OCI-LY1 (cell line): ENCODE measurements at regions not wholly inside any gene's neighbourhood (a gene's known extent, or its start where the extent isn't known, plus 50 kb on each side); places are given as distances from the start of the nearest gene placed in this dataset.

Experiments used
- H2AFZ ChIP-seq: fragments of 200-600 bp; sonication (generic), shearing (Covaris generic); 2 replicates; pipeline ENCODE4 v1.6.0; 2014; ENCODE audit warnings: antibody characterized with exemption, mild to moderate bottlenecking, low read length
- H3F3A ChIP-seq: fragments of 200-600 bp; sonication (generic), shearing (Covaris generic); 2 replicates; pipeline ENCODE4 v1.6.0; 2014; ENCODE audit warnings: mild to moderate bottlenecking, antibody characterized with exemption, low read length, moderate library complexity; ENCODE audit not compliant: insufficient read depth
- H3K27ac ChIP-seq: fragments of 200-600 bp; sonication (generic); 2 replicates; pipeline ENCODE4 v1.5.1; 2014; ENCODE audit warnings: low read length, mixed run types, mild to moderate bottlenecking, low read depth; ENCODE audit not compliant: poor library complexity, severe bottlenecking
- H3K27me3 ChIP-seq: fragments of 200-600 bp; sonication (generic); 2 replicates; pipeline ENCODE4 v1.6.0; 2014; ENCODE audit warnings: antibody characterized with exemption, mild to moderate bottlenecking, low read length, moderate library complexity; ENCODE audit not compliant: insufficient read depth
- H3K36me3 ChIP-seq: fragments of 200-600 bp; sonication (generic); 2 replicates; pipeline ENCODE4 v1.6.1; 2014; ENCODE audit warnings: mild to moderate bottlenecking, antibody characterized with exemption, low read length, moderate library complexity, mixed read lengths; ENCODE audit not compliant: insufficient read depth
- H3K4me1 ChIP-seq: fragments of 200-600 bp; sonication (generic); 2 replicates; pipeline ENCODE4 v1.5.1; 2014; ENCODE audit warnings: mild to moderate bottlenecking, low read length, moderate library complexity; ENCODE audit not compliant: insufficient read depth, severe bottlenecking
- H3K4me2 ChIP-seq: fragments of 200-600 bp; sonication (generic), shearing (Covaris generic); 2 replicates; pipeline ENCODE4 v1.6.1; 2014; ENCODE audit warnings: low read length
- H3K4me3 ChIP-seq: fragments of 200-600 bp; sonication (generic); 2 replicates; pipeline ENCODE4 v1.5.1; 2014; ENCODE audit warnings: low read length, low read depth, mild to moderate bottlenecking, mixed read lengths; ENCODE audit not compliant: poor library complexity, severe bottlenecking
- H3K79me2 ChIP-seq: fragments of 200-600 bp; shearing (Covaris generic); 2 replicates; pipeline ENCODE4 v1.6.1; 2016; ENCODE audit warnings: mixed run types, low read length, mixed read lengths; ENCODE audit not compliant: insufficient read depth
- H3K9ac ChIP-seq: fragments of 200-600 bp; sonication (generic), shearing (Covaris generic); 2 replicates; pipeline ENCODE4 v1.6.1; 2014; ENCODE audit warnings: mild to moderate bottlenecking, low read length, mixed read lengths
- H3K9me2 ChIP-seq: fragments of 200-600 bp; sonication (generic), shearing (Covaris generic); 2 replicates; pipeline ENCODE4 v1.6.1; 2014; ENCODE audit warnings: low read depth, mild to moderate bottlenecking, low read length, mixed read lengths
- H3K9me3 ChIP-seq: fragments of 200-600 bp; shearing (Covaris generic); 2 replicates; pipeline ENCODE4 v1.6.1; 2014; ENCODE audit warnings: low read length, mixed read lengths
- H4K20me1 ChIP-seq: fragments of 200-600 bp; sonication (generic), shearing (Covaris generic); 2 replicates; pipeline ENCODE4 v1.6.0; 2016; ENCODE audit warnings: mild to moderate bottlenecking, low read length; ENCODE audit not compliant: insufficient read depth
- EZH2 ChIP-seq: fragments of 200-600 bp; sonication (generic), shearing (Covaris generic); IDR thresholded peaks from 2 replicates; pipeline ENCODE4 v1.8.0; 2017; ENCODE audit warnings: borderline replicate concordance, mixed run types, mild to moderate bottlenecking, antibody characterized with exemption, low read length, moderate library complexity, mixed read lengths
- TF ChIP-seq, protein P1 (sequence below): fragments of 200-600 bp; sonication (generic), shearing (Covaris generic); IDR thresholded peaks from 2 replicates; pipeline ENCODE4 v1.5.1; 2017; ENCODE audit warnings: mild to moderate bottlenecking, antibody characterized with exemption, low read length, moderate library complexity, mixed read lengths

DNA sequence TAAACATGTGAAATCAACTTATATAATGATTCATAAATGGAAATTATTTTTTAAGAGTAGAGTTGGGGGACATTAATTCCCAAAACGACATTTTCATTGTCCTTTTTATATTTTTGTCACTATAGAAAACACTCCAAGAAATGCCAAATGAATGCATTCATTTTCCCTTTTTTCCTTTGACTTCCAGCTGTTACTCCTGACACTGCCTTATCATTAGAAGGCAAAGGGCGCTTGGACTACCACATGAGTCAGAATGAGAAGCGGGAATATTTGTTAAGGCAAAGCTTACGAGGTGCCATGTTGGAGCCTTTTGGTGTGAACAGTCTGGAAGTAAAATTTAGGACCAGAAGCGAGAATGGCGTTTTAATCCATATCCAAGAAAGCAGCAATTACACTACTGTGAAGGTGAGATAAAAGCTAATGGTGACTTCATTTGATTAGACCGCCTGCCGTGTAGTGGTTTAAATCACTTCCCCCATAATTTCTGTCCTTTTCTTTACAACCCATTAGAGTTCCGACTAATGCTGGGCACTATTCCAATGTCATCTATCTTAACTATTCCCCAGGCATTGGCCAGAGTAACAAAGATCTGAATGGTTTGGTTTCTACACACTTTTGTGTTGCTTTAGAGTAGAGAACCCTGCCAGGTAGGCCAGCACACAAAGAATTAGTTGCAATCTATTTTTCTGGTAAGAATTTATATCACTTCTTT is 166.7 kb downstream of the FAT4 start:
- Histone ChIP-seq H3K4me1 (no peaks in the 10 kb centered on the region), H3K36me3 (no peaks in the 10 kb centered on the region), H3K4me3 (no peak overlapping the region), H3K9ac (no peak overlapping the region), H3K9me2 (no peaks in the 10 kb centered on the region), H2AFZ (no peak overlapping the region), H3K27ac (no peak overlapping the region), H3K79me2 (no peaks in the 10 kb centered on the region), H4K20me1 (no peaks in the 10 kb centered on the region), H3K27me3 (no peaks in the 10 kb centered on the region), H3K4me2 (no peak overlapping the region), H3K9me3 (no peaks in the 10 kb centered on the region), H3F3A (no peaks in the 10 kb centered on the region)
- TF ChIP-seq, protein P1, sequence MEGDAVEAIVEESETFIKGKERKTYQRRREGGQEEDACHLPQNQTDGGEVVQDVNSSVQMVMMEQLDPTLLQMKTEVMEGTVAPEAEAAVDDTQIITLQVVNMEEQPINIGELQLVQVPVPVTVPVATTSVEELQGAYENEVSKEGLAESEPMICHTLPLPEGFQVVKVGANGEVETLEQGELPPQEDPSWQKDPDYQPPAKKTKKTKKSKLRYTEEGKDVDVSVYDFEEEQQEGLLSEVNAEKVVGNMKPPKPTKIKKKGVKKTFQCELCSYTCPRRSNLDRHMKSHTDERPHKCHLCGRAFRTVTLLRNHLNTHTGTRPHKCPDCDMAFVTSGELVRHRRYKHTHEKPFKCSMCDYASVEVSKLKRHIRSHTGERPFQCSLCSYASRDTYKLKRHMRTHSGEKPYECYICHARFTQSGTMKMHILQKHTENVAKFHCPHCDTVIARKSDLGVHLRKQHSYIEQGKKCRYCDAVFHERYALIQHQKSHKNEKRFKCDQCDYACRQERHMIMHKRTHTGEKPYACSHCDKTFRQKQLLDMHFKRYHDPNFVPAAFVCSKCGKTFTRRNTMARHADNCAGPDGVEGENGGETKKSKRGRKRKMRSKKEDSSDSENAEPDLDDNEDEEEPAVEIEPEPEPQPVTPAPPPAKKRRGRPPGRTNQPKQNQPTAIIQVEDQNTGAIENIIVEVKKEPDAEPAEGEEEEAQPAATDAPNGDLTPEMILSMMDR: no peak
- no peak for TF ChIP-seq EZH2

DNA sequence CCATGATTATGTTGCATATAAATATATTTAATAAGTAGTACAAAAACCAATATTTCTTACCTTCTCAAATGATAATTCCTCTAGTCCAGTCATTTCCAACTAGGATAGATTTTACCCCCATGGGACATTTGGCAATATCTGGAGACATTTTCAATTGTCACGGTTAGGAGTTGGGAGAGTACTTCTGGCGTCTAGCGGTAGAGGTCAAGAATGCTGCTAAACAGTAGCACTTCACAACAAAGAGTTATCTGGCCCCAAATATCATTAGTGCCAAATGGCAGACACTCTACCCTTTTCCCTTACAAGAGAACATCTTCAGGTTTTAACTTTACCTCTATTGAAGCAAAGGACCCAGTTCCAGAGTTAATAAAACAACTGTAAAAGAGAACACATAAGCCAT is 168.1 kb downstream of the FAT4 start:
- H3K4me1 ChIP-seq: no peaks in the 10 kb centered on the region
- H3K9ac ChIP-seq: no peak overlapping the region
- no peaks in the 10 kb centered on the region for H3K36me3 ChIP-seq
- no peaks in the 10 kb centered on the region for H3K9me3 ChIP-seq
- H3F3A ChIP-seq: no peaks in the 10 kb centered on the region
- H3K27ac ChIP-seq: no peak overlapping the region
- no peaks in the 10 kb centered on the region for H3K79me2 ChIP-seq
- H3K4me3 ChIP-seq: no peak overlapping the region
- no peaks in the 10 kb centered on the region for H4K20me1 ChIP-seq
- no peaks in the 10 kb centered on the region for H3K9me2 ChIP-seq
- TF ChIP-seq, protein P1: no peak
- no peak for TF ChIP-seq EZH2
- no peak overlapping the region for H3K4me2 ChIP-seq
- no peaks in the 10 kb centered on the region for H3K27me3 ChIP-seq
- no peak overlapping the region for H2AFZ ChIP-seq

DNA sequence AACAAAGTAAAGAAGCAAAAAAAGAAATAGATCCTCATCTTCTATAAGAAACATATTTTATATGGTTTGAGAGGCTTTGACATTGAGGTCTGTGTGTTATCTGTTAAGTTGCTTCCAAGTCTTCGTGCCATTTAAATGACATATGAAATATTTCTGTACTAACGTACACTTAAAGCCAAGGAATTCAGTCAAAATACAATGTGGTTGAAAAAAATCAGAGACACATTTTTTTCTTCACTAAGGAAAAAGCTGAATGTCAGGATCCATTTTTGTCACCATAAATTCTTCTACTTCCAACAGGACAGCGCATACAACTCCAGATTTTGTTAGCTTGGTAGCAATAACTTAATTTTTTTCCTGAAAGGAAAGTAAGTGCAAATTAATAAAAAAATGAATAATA is 168.5 kb downstream of the FAT4 start:
- Histone ChIP-seq H2AFZ (no peak overlapping the region), H3K9me2 (no peaks in the 10 kb centered on the region), H3K4me2 (no peak overlapping the region), H3F3A (no peaks in the 10 kb centered on the region), H3K27ac (no peak overlapping the region), H3K79me2 (no peaks in the 10 kb centered on the region), H3K27me3 (no peaks in the 10 kb centered on the region), H4K20me1 (no peaks in the 10 kb centered on the region), H3K4me3 (no peak overlapping the region), H3K4me1 (no peaks in the 10 kb centered on the region), H3K9ac (no peak overlapping the region), H3K9me3 (no peaks in the 10 kb centered on the region), H3K36me3 (no peaks in the 10 kb centered on the region)
- TF ChIP-seq, protein P1: no peak
- no peak for TF ChIP-seq EZH2
